ENCODE measurements at regions not wholly inside any gene's neighbourhood (a gene's known extent, or its start where the extent isn't known, plus 50 kb on each side); places are given as distances from the start of the nearest gene placed in this dataset.

- no peak for DNase-seq
Measured at GRCh38 chr3:18770800-18771199, 345.7 kb upstream of the SATB1 start.

DNA sequence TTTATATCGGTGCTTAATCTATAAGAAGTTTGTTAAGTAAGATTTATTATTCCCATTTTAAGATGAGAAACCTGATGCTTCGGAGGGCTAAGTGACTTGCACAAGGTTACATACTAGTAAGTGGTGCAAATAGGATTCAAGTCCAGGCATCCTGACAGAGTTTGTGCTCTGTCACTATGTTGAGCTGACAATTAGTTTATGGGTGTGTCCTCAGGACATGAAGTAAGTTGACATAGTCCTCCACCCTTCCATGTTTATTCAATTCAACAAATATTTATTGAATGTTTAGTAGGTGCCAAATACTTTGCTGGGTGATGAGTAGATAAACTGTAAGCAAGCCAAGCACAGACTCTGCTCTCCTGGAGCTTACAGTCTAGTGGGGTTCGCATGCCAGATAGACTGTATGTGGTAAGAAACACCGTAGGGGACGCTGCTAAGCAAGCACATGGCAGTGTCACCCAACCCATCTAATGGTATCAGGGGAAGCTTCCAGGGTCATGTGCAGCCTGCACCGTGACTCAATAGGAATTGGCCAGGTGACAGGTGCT, 342.7 kb upstream of the SATB1 start:
- DNase-seq, result no peak

- DNase-seq, result no peak
Measured at GRCh38 chr3:18766974-18767373, 341.8 kb upstream of the SATB1 start.

GRCh38 chr3:18765662-18766061, 340.5 kb upstream of the SATB1 start:
- no peak for DNase-seq

GRCh38 chr3:18765161-18765560, 340.0 kb upstream of the SATB1 start:
- no peak for DNase-seq

DNA sequence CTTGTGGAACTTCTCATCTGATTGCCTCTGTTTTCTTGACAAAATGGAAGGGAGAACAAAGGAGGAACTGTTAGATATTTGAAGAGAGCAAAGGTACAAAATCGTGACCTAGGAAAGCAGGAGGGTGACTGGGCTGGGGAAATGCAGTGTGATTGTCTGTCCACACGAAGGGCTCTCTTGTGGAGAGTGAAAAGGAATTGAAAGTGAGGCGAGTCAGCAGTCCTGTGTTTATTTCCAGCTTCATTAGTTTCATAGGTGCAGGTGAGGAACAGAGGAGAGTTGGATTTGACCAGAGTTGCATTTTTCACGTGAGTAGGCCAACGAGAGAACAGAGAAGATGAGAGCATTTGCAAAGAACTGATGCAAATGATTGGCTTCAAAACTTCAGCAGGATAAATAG, 336.4 kb upstream of the SATB1 start:
- no peak for DNase-seq

DNA sequence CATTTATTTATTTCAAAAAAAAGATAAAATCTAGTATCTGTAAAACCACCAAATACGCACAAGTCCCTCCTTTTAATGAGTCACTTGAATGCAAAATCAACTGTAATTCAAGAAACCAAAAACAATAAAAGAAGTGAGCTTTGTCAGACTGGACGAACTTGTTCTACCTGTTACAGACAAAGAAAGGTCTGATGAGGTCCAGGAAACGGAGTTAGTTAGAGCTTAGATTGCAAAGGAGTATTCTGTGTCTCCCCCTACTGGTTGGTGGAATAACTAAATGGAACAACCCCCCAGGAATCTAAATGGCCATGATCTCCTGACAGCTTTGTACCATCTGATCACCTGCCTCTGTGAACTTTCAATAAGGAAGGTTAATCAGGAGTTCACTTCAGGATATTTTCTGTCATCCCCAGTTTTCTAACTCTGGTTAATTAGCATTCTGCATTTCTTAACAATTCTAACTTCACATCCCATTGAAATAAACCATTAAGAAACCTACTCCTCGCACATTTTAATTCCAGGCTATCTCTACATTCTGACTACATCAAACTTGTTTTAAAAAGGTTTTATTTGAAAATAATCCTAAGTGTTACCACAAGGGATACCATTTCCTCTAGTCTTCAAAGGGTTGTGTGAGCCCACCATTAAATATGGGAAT, 333.0 kb upstream of the SATB1 start:
- no peak for DNase-seq

DNA sequence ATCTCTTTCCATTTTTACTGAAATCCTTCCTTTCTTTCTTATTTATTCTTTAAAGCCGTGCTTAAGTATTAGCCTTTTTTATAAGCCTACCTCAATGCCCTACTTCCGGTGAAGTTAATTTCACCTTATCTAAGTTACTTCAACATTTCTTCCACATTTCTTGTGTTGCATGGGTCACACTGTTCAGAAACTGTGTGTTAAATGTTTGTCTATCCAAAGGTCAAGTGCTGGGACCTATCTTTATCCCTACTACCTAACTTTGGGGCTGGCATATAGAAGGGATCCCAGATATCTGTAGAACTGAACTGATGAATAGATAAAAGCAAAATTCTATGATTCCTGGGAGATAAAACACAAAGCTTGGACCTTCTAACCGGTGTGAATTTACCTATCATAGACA, 332.3 kb upstream of the SATB1 start:
- no peak for DNase-seq

DNA sequence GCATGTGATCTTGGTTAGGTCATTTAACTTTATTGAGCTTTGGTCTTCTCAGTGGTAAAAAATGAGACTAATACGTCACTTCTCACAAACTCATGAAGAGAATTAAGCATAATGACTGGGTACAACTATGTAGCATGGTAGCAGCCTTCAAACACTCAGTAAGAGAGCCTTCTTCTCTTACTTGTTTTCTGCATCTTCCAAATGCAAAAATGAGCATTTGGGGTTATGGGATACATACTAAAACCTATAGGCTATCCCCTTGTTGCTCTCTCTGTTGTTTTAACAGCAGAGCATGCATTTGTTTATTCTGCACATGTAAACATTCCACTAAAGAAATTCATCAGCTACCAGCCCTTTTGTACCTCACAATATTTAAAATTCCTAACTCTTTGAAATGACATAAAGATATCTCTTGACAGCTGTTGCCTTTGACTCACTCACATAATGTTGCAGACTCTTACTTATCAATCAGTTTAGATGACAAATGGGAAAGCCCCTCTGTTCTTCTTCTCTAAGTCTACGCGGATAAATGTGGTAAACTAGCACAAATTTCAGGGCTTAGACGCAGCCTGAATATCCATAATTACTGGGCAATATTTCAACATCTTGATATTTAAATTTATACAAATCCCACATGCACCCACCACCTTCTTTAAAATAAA, 327.3 kb upstream of the SATB1 start:
- DNase-seq, result no peak

DNA sequence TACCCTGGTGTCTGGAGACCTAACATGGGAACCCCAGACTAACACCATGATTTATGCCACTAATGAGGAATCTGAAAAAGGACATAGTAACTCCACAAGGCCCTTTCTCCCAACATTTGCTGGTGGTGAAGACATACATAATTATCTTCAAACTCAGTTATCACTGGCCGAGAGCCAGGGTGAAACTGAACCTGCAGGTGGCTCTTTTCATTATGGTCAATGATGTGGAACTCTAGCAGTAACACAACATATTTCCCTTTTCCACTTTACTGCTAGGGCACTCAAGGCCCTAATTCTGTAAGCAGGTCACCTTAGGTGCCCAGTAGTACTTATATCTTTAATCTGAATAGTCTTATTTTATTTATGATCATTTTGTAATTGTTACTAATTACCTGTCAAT, 326.4 kb upstream of the SATB1 start:
- no peak for DNase-seq

GRCh38 chr3:18747383-18747782, 322.2 kb upstream of the SATB1 start:
- DNase-seq, result no peak

- no peak for DNase-seq
Measured at GRCh38 chr3:18745472-18745871, 320.3 kb upstream of the SATB1 start.

- DNase-seq, result no peak
Measured at GRCh38 chr3:18744472-18744871, 319.3 kb upstream of the SATB1 start.

- DNase-seq, result no peak
Measured at GRCh38 chr3:18743761-18744160, 318.6 kb upstream of the SATB1 start.

- DNase-seq, result peak; percentile 33
Measured at GRCh38 chr3:18740631-18741583, 315.8 kb upstream of the SATB1 start.

GRCh38 chr3:18739099-18739433, 313.9 kb upstream of the SATB1 start:
- DNase-seq, result no peak

- DNase-seq, result no peak
Measured at GRCh38 chr3:18738393-18739098, 313.4 kb upstream of the SATB1 start.

DNA sequence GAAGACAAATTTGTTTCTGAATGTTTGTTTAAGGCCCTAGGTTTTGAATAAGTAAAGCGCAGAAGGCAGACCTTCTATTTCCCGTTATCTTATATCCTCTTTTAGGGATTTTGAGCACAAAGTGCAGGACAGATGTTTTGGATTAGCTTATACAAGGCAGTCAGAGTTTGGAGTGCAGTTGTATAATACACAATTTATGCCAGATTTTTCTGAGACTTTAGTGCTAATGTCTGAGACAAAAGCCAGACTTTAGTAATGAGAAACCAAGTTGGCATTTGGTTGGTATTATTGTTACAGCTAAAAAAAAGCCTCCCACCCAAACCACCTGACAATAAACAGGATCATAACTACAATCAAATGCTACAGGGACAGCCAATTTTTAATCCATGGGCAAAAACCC, 309.9 kb upstream of the SATB1 start:
- no peak for DNase-seq

- no peak for DNase-seq
Measured at GRCh38 chr3:18734309-18734708, 309.2 kb upstream of the SATB1 start.

- no peak for DNase-seq
Measured at GRCh38 chr3:18732474-18732873, 307.3 kb upstream of the SATB1 start.

- no peak for DNase-seq
Measured at GRCh38 chr3:18730491-18730890, 305.4 kb upstream of the SATB1 start.

DNA sequence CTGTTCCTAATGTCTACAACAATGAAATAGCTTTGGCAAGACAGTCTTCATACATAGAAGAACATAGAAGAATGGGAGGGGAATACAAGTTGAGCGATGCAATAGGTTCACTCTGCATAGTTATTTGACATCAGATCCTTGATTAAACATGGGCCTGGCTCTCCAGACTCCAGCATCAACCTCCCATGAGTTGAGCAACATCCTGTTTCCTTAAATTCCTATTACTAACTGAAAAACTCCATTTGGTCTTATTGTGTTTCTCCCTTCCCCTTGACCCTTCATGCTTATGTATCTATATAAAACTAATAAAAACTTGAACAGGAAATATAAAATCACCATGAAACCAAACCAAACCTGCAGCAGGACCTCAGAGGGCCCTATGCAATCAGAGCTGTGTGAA, 304.5 kb upstream of the SATB1 start:
- no peak for DNase-seq
